H9 (cell line): ENCODE measurements at regions not wholly inside any gene's neighbourhood (a gene's known extent, or its start where the extent isn't known, plus 50 kb on each side); places are given as distances from the start of the nearest gene placed in this dataset.

ENCODE experiments used
- DNase-seq: peaks from one replicate; pipeline ENCODE4 v3.0.0-alpha.2; 2017
- H2AFZ ChIP-seq: one replicate; pipeline ENCODE4 v1.6.1; 2013; ENCODE audit warnings: mild to moderate bottlenecking, low read length, control low read depth, moderate library complexity
- H2AK5ac ChIP-seq: 2 replicates; pipeline ENCODE4 v1.6.1; 2013; ENCODE audit warnings: low read length, control low read depth, mixed read lengths; ENCODE audit not compliant: insufficient read length
- H2BK120ac ChIP-seq: one replicate; pipeline ENCODE4 v1.6.1; 2013; ENCODE audit warnings: low read depth, mild to moderate bottlenecking, low read length, control low read depth, inconsistent platforms; ENCODE audit not compliant: poor library complexity, severe bottlenecking
- H2BK12ac ChIP-seq: 2 replicates; pipeline ENCODE4 v1.6.1; 2013; ENCODE audit warnings: low read length, control low read depth, mixed read lengths, low read depth; ENCODE audit not compliant: insufficient read length
- H2BK15ac ChIP-seq: 2 replicates; pipeline ENCODE4 v1.6.1; 2013; ENCODE audit warnings: low read depth, low read length, control low read depth
- H2BK20ac ChIP-seq: one replicate; pipeline ENCODE4 v1.6.1; 2013; ENCODE audit warnings: low read depth, mild to moderate bottlenecking, low read length, control low read depth, inconsistent platforms; ENCODE audit not compliant: poor library complexity, severe bottlenecking
- H2BK5ac ChIP-seq: 2 replicates; pipeline ENCODE4 v1.6.1; 2013; ENCODE audit warnings: low read length, control low read depth, mixed read lengths; ENCODE audit not compliant: insufficient read length
- H3K14ac ChIP-seq: 2 replicates; pipeline ENCODE4 v1.6.1; 2013; ENCODE audit warnings: low read length, control low read depth; ENCODE audit not compliant: insufficient read depth
- H3K18ac ChIP-seq: 2 replicates; pipeline ENCODE4 v1.6.1; 2013; ENCODE audit warnings: low read depth, mild to moderate bottlenecking, mixed read lengths, low read length, control low read depth; ENCODE audit not compliant: insufficient read length
- H3K23ac ChIP-seq: 2 replicates; pipeline ENCODE4 v1.6.1; 2013; ENCODE audit warnings: low read length, control low read depth, mixed read lengths, low read depth; ENCODE audit not compliant: insufficient read length
- H3K23me2 ChIP-seq: 2 replicates; pipeline ENCODE4 v1.6.1; 2013; ENCODE audit warnings: low read depth, mild to moderate bottlenecking, mixed read lengths, low read length, control low read depth; ENCODE audit not compliant: insufficient read length, poor library complexity, severe bottlenecking
- H3K27ac ChIP-seq: 2 replicates; pipeline ENCODE4 v1.5.1; 2013; ENCODE audit warnings: low read length, control low read depth, mixed read lengths, low read depth; ENCODE audit not compliant: insufficient read length
- H3K27me3 ChIP-seq: 2 replicates; pipeline ENCODE4 v1.6.1; 2013; ENCODE audit warnings: low read length, control low read depth, inconsistent platforms; ENCODE audit not compliant: insufficient read depth
- H3K4ac ChIP-seq: 2 replicates; pipeline ENCODE4 v1.6.1; 2013; ENCODE audit warnings: low read depth, mild to moderate bottlenecking, control low read depth, inconsistent platforms, low read length, moderate library complexity
- H3K4me1 ChIP-seq: 2 replicates; pipeline ENCODE4 v1.6.1; 2013; ENCODE audit warnings: low read length, control low read depth, inconsistent platforms; ENCODE audit not compliant: insufficient read depth
- H3K4me2 ChIP-seq: 2 replicates; pipeline ENCODE4 v1.6.1; 2013; ENCODE audit warnings: low read length, control low read depth, mixed read lengths; ENCODE audit not compliant: insufficient read length, insufficient read depth
- H3K56ac ChIP-seq: 2 replicates; pipeline ENCODE4 v1.6.1; 2013; ENCODE audit warnings: low read depth, mild to moderate bottlenecking, mixed read lengths, low read length, control low read depth; ENCODE audit not compliant: insufficient read length
- H3K79me1 ChIP-seq: 2 replicates; pipeline ENCODE4 v1.6.1; 2013; ENCODE audit warnings: low read depth, mild to moderate bottlenecking, moderate library complexity, low read length, control low read depth, inconsistent platforms; ENCODE audit not compliant: insufficient read depth, poor library complexity, severe bottlenecking
- H3K79me2 ChIP-seq: 2 replicates; pipeline ENCODE4 v1.6.1; 2013; ENCODE audit warnings: low read length, control low read depth, inconsistent platforms; ENCODE audit not compliant: insufficient read depth
- H3K9ac ChIP-seq: 2 replicates; pipeline ENCODE4 v1.6.1; 2013; ENCODE audit warnings: low read length, control low read depth, mixed read lengths; ENCODE audit not compliant: insufficient read length; ENCODE audit errors: extremely low read depth
- H3K9me3 ChIP-seq: one replicate; pipeline ENCODE4 v1.6.1; 2013; ENCODE audit warnings: low read depth, low read length, inconsistent platforms; ENCODE audit not compliant: control insufficient read depth
- H3T11ph ChIP-seq: one replicate; pipeline ENCODE4 v1.6.1; 2013; ENCODE audit warnings: mild to moderate bottlenecking, low read length, control low read depth, inconsistent platforms
- H4K20me1 ChIP-seq: one replicate; pipeline ENCODE4 v1.6.1; 2013; ENCODE audit not compliant: control insufficient read depth, insufficient read length, insufficient read depth
- H4K5ac ChIP-seq: 2 replicates; pipeline ENCODE4 v1.6.1; 2013; ENCODE audit warnings: low read depth, mild to moderate bottlenecking, mixed read lengths, low read length, control low read depth; ENCODE audit not compliant: insufficient read length
- H4K8ac ChIP-seq: replicated peaks from 2 replicates; pipeline ENCODE4 v1.6.1; 2013; ENCODE audit warnings: low read length, control low read depth, mixed read lengths, low read depth; ENCODE audit not compliant: insufficient read length
- H4K91ac ChIP-seq: 2 replicates; pipeline ENCODE4 v1.6.1; 2013; ENCODE audit warnings: low read depth, mild to moderate bottlenecking, moderate library complexity, mixed read lengths, low read length, control low read depth; ENCODE audit not compliant: insufficient read length
- H3K27ac Mint-ChIP-seq, 3 experiments: 2 replicates in 2 of 3; 3 replicates in 1 of 3; pipeline ENCODE4 v1.8.0; 2020 to 2021; ENCODE audit warnings: mixed read lengths in 3 of 3, mild to moderate bottlenecking in 1 of 3, moderate library complexity in 1 of 3
- H3K27me3 Mint-ChIP-seq: 2 replicates; pipeline ENCODE4 v1.8.0; 2021; ENCODE audit warnings: low read depth, mild to moderate bottlenecking, moderate library complexity, mixed read lengths
- H3K36me3 Mint-ChIP-seq, 3 experiments: 2 replicates in 2 of 3; 3 replicates in 1 of 3; pipeline ENCODE4 v1.8.0; 2020 to 2021; ENCODE audit warnings: low read depth in 3 of 3, mixed read lengths in 3 of 3; ENCODE audit not compliant: insufficient read depth in 1 of 3
- H3K4me1 Mint-ChIP-seq, 2 experiments: 2 replicates each; pipeline ENCODE4 v1.8.0; 2020; ENCODE audit warnings: mixed read lengths in 2 of 2
- H3K4me3 Mint-ChIP-seq, 2 experiments: 2 replicates in 1 of 2; 3 replicates in 1 of 2; pipeline ENCODE4 v1.8.0; 2020 to 2021; ENCODE audit warnings: mild to moderate bottlenecking in 2 of 2, mixed read lengths in 2 of 2, moderate library complexity in 1 of 2
- H3K9me3 Mint-ChIP-seq, 2 experiments: 2 replicates in 1 of 2; 3 replicates in 1 of 2; pipeline ENCODE4 v1.8.0; 2020; ENCODE audit warnings: mild to moderate bottlenecking in 2 of 2, mixed read lengths in 2 of 2, moderate library complexity in 1 of 2
- WGBS: extraction: QIAGEN DNeasy Blood & Tissue Kit; methylation state at CpG from one replicate; pipeline ENCODE4 v1.1.7; 2013; ENCODE audit warnings: missing lambda C conversion rate, low lambda C conversion rate, mixed read lengths; ENCODE audit not compliant: insufficient read length; ENCODE audit errors: extremely low coverage; 5-methylcytosine and 5-hydroxymethylcytosine counted together
- TF ChIP-seq, protein P1 (sequence below): fragments of 200-600 bp; sonication (generic); conservative IDR thresholded peaks from 3 replicates; pipeline ENCODE4 v1.8.0; 2021; ENCODE audit warnings: antibody characterized with exemption, mild to moderate bottlenecking

DNA sequence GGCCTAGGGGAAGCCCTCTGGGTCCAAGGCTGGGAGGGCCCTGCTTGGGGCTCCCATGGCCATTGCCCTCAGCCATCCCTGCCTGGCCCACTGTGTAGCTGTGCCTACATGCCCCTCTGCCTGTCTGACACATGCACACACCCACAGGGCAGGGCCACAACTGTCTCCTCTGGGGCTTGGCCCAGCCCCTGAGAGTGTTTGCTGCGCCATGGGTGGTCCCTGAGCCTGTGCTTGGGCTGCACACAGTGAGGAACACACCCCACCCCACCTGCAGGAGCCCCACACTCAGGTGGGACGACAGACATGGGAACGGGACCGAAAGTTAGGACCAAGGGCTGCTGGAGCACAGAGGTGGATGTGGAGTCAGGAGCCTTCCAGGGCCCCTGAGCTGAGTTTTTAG, 489.5 kb downstream of the TBC1D22A start:
- Histone ChIP-seq H3K23me2 (no peaks in the 10 kb centered on the region), H3K27me3 (no peaks in the 10 kb centered on the region), H2BK12ac (no peak overlapping the region), H3K27ac (no peak overlapping the region), H2BK120ac (no peak overlapping the region), H4K91ac (no peak overlapping the region), H3K9me3 (peaks cover 71% of the 10 kb centered on the region), H2BK20ac (no peak overlapping the region), H3K4me1 (no peaks in the 10 kb centered on the region), H3K79me2 (no peaks in the 10 kb centered on the region), H3K18ac (no peak overlapping the region), H2BK5ac (no peak overlapping the region), H4K5ac (no peak overlapping the region), H2AK5ac (no peak overlapping the region), H3K9ac (no peak overlapping the region), H4K8ac (no peak overlapping the region), H3K56ac (no peak overlapping the region), H3K14ac (no peak overlapping the region), H3K23ac (no peak overlapping the region), H2BK15ac (no peak overlapping the region), H3K79me1 (no peaks in the 10 kb centered on the region), H3K4me2 (no peak overlapping the region), H3T11ph (no peak overlapping the region), H2AFZ (no peak overlapping the region), H3K4ac (no peak overlapping the region), H4K20me1 (no peaks in the 10 kb centered on the region)
- Mint-ChIP-seq H3K36me3 (peaks cover 2 to 32% (median 10%) of the 10 kb centered on the region in 3 experiments; a peak in 5 of 7 replicates), H3K27ac (no peak overlapping the region), H3K4me1 (no peaks in the 10 kb centered on the region), H3K9me3 (peaks cover 79 to 89% of the 10 kb centered on the region in 2 experiments), H3K27me3 (peaks cover 5% of the 10 kb centered on the region), H3K4me3 (no peak overlapping the region)
- no CpG with 5 or more reads among the region's 4 CpGs for WGBS
- DNase-seq, result no peak
- TF ChIP-seq, protein P1, sequence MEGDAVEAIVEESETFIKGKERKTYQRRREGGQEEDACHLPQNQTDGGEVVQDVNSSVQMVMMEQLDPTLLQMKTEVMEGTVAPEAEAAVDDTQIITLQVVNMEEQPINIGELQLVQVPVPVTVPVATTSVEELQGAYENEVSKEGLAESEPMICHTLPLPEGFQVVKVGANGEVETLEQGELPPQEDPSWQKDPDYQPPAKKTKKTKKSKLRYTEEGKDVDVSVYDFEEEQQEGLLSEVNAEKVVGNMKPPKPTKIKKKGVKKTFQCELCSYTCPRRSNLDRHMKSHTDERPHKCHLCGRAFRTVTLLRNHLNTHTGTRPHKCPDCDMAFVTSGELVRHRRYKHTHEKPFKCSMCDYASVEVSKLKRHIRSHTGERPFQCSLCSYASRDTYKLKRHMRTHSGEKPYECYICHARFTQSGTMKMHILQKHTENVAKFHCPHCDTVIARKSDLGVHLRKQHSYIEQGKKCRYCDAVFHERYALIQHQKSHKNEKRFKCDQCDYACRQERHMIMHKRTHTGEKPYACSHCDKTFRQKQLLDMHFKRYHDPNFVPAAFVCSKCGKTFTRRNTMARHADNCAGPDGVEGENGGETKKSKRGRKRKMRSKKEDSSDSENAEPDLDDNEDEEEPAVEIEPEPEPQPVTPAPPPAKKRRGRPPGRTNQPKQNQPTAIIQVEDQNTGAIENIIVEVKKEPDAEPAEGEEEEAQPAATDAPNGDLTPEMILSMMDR, result no peak
